Activated CD8-positive, alpha-beta memory T cell treated with anti-CD3 and anti-CD28 coated beads, Interleukin-2, amount 50 U/mL, for 24 hours (primary cell): ENCODE measurements at regions not wholly inside any gene's neighbourhood (a gene's known extent, or its start where the extent isn't known, plus 50 kb on each side); places are given as distances from the start of the nearest gene placed in this dataset.
"Not testable (repeated sequence)": the region's sequence is repeated elsewhere in the genome, so short reads cannot be mapped to it uniquely, and the experiment has no call there.

Source experiments
- DNase-seq: peaks from one replicate; pipeline ENCODE4 v3.0.0-alpha.2; 2020; ENCODE audit errors: extremely low read depth

DNA sequence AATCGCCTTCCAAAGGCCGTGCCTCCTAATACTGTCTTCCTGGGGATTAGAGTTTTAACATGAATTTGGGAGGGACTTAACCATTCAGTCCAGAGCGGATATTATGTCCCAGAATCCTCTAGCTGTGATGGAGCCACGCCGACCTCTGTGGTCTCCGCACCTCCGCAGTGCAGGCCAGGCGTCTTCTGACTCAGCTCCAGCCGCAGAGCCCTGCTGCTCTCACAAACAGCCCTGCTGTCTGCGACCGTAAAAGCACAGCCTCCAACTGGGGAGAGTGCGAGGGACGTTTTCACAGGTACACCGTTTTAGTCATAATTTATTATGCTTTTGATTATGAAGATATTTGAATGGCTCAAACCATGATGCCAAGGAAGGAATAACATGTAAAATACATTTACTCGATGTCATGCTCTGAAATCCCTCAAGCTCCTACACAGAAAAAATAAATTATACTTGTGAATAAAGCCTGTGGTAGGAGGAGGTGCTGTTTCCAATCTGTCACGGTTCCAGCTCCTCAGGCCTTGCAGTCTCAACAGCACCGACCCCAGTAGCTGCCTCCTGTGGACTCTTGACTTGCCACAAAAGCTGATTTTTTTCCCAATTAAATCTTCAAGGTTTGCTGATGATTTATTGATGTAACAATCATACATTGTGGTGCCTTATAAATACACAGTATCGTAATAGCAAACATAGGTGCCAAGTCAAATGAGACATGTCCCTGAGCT lies 353.6 kb upstream of the FRG1 start:
- not testable (repeated sequence) for DNase-seq

DNA sequence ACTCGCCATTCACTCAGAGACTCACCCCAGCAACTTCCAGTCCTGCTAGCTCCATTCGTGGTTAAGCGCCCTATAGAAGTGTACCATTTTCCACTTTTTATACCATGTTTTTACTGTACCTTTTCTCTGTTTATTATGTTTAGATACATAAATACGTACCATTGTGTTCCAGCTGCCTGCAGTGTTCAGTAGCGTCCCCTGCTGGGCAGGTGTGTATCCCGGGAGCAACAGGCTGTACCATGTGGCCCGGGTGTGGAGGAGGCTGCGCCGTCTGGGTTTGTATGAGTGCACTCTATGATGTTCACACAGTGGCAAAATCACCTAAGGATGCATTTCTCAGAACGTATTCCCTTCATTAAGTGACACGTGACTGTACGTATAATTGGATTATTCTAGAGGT lies 351.5 kb upstream of the FRG1 start:
- not testable (repeated sequence) for DNase-seq

DNA sequence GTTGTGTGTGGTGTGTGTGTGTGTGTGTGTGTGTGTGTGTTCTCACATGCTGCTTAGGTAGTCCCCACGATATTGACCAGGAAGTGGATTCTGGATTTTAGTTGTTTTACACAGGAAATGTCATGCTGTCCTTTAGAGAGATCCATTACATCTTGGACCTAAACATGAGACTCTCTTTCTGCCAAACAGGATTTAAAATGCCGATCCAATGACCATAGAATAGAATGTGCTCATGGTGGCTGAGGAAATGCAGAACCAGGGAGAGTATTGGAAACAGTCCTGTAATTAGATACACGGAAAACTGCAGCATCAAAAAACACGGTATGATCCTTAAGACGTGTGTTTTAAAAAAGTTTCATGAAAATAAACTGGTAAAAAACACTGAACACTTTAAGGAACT lies 347.8 kb upstream of the FRG1 start:
- no peak for DNase-seq

DNA sequence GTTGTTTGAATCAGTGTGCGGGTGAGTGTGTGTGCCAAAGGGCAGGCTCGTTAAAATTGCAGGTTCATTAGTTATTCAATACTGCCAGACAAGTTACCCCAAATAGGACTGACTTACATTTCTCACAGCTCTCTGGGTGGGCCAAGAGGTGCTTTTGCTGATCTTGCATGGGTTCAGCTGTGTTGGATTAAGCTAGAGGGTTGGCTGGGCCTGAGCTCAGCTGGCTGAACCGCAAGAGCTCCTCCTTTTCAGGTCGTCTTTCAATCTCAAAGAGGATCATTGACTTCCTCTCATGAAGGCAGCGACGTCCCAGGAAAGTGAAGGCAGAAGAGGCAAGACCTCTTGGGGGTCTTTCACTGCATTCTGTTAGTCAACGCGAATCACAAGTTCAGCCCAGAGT lies 343.3 kb upstream of the FRG1 start:
- no peak for DNase-seq

DNA sequence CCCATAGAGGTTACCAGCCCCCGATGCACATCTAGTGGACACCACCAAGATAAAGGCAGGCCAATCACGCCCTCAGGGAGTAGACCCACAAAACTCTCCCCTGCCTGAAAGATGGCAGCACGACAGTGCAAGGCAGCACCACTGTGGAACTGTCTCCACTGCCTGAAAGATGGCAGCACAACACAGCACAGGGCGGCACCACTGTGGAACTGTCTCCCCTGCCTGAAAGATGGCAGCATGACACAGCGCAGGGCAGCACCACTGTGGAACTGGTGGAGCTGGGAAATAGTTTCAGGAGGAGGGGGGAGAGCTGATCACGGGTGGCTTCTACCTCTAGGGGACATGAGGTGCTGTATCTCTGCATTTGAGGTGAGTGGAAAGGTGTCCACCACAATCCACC lies 340.4 kb upstream of the FRG1 start:
- no peak for DNase-seq

DNA sequence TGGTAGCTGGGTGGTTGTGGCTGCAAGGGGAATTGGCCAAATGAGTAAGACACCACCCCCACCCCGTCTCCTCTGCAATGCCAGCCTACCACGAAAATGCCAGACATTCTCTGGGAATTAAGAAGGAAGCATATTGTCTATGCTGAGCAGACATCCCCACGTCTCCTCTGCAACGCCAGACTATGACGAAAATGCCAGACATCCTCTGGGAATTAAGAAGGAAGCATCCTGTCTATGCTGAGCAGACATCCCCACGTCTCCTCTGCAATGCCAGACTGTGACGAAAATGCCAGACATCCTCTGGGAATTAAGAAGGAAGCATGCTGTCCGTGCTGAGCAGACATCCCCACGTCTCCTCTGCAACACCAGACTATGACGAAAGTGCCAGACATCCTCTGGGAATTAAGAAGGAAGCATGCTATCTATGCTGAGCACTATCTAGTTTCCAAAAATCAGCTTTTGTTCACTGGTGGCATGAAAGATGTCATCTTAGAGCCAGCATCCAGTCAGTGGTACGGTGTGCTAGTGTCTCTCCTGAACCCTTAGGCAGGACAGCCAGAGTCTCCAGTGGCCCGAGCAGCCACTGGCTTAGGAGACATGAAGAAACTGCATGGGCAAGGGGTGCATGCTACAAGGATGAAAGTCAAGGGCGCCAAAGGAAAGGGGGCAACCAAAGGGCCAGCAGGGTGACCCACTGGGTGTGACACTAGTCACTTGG lies 339.8 kb upstream of the FRG1 start:
- no peak for DNase-seq

DNA sequence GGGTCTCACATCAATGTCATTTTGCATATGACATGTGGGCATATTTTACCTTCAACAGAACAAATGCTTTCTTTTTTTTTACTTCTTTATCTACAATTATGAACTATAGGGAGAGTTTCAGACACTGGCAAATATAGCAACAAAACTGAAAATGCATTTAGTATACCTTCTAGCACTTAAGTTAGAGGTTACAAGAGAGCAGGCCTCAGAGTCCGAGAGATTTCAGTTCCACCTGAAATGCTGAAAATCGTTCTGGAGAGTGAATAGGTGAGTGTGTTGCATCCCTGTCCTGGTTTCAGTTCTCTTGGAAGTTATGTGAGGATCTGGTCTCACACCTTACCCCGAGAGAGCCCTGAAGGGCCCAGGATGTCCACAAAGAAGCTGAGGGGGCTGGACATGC lies 337.8 kb upstream of the FRG1 start:
- DNase-seq = not testable (repeated sequence)

DNA sequence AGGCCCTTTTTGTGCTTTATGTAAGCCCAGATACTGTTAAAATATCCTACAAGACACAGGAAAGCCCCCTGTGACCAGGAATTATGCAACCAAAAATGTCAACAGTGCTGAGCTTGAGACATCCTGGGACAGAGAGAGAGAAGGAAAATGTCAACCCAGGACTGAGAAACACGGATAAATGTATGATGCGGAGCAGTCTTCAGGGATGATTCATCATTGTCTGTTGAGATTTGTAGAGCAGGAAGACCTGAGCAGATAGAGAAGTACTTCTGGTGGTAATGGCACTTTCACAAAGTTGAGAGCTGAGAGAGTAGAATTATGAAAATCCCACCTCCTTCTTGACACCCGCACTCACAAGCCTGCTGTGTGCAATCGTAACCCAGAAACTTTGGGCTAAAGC lies 330.1 kb upstream of the FRG1 start:
- not testable (repeated sequence) for DNase-seq

DNA sequence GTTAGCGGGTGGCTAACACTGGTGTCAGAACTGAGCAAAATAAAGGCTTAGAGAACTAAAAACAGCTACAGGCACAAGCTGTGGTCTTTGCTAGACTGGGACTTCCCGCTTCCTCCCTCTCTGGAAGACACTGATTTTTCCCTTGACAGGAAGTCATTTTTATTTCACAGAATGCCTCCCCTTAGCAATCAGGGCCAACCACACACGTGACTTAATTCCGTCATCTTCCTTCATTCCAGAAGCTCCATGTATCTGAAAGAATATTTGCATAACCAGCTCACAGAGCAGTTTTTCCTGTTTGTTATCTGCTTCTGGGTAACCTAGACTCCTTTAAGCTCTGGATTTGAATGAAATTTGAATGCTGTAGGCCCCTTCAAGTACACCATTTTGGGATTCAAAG lies 327.5 kb upstream of the FRG1 start:
- DNase-seq = no peak

DNA sequence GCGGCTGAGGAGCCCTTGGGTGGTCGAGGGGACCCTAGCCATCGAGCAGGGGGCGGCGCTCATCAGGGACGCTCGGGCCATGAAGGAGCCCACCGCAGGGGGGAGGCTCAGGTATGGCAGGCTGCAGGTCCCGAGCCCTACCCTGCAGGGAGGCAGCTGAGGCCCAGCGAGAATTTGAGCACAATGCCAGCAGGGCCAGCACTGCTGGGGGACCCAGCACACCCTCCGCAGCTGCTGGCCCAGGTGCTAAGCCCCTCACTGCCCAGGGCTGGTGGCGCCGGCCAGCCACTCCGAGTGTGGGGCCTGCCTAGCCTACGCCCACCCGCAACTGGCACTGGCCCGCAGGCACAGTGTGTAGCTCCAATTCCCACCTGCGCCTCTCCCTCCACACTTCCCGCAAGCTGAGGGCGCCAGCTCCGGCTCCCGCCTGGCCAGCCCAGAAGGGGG lies 325.4 kb upstream of the FRG1 start:
- no peak for DNase-seq

DNA sequence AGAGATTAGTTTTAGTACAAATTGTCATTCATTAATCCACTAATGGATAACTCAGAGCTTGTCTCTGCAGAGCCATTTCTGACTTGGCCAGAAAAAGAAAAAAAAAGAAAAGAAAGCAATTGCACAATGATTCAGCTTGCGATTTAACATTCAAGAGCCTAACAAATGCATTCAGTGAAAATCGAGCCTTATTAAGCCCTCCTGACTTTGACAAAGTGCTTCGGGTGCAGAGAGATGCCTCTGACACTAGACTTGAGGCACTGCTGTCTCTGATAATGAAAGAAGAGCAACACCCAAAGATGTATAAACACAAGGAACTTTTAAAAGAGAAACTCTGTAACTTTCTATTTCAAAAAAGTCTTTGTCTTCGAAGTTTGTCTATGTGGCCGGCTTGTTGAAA lies 322.9 kb upstream of the FRG1 start:
- not testable (repeated sequence) for DNase-seq

DNA sequence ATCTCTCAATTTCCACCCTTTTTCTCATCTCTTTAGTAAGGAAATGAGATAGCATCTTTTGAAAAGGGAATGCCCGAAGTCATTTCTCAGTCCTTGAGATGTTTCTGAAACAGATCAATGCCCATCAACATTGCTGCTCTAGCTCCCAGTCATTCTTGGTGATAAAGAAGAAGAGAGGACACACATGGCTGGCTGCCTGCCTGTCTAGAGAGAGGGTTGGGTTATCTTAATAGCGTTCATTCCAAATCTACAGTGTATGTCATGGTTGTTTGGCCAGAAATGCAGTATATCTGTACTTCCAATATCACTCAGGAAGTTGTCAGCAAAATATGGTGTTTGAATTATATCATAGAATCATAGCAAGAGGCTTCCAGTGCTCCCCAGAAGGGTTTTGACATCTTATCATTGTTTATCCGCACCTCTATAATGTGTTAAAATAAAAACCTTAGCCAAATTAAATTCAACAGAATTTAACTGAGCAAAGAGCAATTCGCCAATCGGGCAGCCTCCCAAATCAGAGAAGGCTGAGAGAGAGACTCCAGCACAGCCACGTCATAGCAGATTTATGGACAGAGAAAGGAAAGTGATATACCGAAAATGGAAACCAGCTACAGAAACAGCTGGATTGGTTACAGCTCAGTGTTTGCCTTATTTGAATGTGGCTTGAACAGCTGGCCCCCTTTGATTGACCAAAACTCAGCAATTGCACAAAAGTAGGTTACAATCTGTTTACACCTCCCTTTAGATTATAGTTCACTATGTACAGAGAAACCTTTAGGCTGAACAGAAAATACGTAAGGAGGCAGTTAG lies 321.0 kb upstream of the FRG1 start:
- not testable (repeated sequence) for DNase-seq

DNA sequence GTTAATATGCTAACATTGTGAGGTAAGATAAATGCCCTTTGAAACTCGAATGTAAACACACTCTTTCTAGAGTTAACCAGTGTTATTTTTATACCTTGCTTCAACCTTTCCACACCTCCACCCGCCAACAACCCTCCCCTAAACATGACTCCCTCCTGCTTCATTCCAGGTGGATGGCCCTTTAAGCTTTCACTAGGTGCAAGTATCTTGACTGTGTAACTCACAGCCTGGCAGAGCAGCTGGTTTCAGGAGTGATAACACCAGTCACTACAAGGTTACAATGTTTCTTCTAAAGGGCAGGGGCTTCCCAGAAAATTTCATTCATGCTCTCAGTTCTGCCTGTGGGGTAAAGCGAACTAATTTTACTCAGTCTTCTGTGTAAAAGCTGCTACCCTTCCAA lies 318.1 kb upstream of the FRG1 start:
- DNase-seq = not testable (repeated sequence)

DNA sequence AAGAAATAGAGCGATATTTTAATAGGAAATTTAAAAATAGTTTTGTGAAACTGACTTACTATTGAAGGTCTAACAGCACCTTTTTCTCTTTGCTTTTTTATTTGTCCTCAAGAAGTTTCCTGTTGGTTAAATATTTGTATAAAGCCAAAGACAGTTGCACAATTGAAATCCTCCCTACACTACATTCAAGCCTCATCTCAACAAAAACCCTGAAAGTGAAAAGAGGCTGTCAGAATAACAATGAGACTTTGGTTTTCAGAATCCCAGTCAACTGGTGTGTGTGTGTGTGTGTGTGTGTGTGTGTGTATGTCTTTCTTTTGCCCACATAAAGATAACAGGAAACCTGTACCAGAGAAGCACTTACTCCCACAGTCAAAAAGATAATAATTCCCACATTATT lies 313.6 kb upstream of the FRG1 start:
- not testable (repeated sequence) for DNase-seq

DNA sequence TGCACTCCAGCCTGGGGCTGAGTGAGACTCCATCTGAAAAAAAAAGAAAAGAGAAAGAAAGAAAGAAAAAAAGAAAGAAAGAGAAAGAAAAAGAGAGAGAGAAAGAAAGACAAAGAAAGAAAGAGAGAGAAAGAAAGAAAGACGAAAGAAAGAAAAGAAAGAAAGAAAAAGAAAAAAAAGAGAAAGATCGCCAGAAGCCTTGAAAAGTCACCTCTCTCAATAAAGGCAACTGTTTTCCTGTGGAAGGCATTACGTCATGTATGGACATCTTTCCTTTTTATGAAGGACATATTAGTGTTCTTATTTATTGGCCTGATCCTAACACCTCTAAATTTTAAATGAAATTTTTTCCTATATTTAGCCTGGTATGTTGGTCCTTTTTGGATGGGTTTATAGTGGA lies 310.9 kb upstream of the FRG1 start:
- not testable (repeated sequence) for DNase-seq

DNA sequence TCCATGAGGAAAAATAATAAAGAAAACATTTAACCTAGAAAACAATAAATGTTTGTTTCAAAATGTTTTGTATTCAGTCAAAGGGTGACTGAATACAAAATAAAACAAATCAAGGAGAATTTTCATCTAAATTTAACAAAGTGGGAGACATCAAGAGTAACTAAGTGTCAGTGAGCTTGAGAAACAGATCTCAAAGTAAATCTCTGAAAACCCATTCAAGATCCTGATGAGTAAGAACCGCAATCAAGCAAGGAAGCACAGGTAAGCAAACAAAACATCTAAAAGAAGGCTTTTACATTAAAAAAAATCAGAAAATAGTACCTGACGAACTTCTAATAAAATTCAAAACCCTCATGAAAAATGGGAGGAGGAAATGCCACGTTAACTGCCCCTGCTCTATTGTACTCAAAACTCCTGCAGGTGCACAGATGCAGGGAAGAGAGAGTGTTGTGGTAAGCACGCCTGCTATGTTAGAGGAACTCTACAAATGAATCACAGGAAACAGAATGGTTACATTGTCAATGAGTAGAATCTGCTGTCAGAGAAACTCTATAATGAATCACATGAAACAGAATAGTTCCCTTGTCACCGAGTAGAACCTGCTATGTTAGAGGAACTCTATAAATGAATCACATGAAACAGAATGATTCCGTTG lies 309.6 kb upstream of the FRG1 start:
- not testable (repeated sequence) for DNase-seq

DNA sequence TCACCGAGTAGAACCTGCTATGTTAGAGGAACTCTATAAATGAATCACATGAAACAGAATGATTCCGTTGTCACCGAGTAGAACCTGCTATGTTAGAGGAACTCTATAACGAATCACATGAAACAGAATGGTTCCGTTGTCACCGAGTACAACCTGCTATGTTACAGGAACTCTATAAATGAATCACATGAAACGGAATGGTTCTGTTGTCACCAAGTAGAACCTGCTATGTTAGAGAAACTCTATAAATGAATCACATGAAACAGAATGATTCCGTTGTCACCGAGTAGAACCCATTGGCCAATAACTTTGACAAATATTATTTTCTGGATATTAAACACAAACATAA lies 309.1 kb upstream of the FRG1 start:
- DNase-seq = not testable (repeated sequence)

DNA sequence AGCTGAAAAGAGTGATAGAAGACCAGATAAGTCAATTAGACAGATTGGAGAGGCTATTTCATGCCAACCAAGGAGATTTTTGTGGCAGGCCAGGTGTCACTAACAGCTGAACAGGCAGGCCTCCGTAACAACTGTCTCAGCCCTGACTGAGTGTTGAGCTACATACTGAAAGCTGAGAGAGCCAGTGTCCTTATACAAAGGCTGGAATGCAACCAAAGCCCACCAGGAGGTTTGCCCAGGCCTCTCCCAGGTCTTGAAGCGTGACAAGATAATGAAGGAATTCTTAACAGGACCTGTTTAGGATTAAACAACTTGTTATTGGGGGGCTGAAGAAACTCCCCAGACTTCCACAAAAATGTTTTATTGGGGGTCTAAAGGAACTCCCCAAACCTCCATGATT lies 290.2 kb upstream of the FRG1 start:
- not testable (repeated sequence) for DNase-seq

DNA sequence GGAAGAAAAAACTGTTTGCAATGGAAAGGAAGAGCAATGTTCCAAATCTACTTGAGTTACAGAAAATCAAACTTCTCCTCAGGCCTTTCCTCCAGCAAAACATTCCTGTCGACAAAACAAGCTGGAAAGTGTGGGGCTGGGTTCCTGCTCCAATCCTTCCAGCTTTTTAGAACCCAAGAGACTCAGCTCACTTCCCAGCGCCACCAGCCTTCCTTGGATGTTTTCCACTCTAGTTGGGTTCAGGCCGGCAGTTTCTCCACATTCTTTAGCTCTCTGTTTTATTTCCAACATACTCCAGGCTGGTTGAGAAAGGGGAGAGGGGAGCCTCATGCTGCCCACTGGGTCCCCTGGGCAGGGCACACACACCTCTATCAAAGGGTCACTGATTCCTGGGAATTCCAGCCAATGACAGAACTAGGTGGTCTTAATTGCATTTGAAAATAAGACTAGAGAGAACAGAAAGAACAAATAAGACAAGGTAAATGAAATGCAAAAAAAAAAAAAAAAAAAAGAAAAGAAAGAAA lies 287.5 kb upstream of the FRG1 start:
- DNase-seq = not testable (repeated sequence)

DNA sequence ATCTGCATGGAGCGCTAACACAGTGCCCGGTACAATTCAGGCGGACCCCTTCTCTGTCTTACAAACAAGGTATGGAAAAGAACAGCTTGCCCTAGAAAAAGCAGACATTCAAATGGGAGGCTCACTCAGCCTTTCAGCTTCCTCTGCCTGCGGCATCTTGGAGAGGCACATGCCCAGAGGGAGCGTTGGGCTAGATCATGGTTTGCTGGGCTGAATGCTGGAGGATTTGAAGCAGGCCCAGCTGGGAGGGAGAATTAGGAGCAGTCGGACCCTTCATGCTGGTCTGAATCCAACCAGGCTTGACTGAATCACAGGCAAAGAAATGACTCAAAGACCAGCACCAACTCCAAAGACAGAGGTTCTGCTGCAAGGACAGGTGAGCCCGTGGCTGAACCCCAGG lies 286.7 kb upstream of the FRG1 start:
- not testable (repeated sequence) for DNase-seq

DNA sequence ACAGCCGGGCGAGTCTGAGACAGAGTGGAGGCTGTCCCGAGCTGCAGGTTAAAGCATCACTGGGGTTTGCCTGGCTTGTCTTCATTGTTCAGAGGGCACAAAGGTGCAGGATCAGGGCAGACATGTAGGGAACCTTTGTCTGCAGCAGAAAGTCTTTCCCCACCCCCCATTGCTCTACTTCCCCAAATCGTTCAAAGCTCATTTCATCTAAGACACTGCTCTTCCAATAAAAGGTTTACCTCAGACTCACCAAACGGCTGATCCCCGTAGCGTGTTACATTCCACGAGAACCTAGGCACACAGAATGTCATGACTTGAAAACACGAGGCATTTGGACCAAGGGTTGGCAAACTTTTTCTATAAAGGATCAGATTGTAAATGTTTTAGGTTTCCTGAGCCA lies 286.3 kb upstream of the FRG1 start:
- DNase-seq = not testable (repeated sequence)

DNA sequence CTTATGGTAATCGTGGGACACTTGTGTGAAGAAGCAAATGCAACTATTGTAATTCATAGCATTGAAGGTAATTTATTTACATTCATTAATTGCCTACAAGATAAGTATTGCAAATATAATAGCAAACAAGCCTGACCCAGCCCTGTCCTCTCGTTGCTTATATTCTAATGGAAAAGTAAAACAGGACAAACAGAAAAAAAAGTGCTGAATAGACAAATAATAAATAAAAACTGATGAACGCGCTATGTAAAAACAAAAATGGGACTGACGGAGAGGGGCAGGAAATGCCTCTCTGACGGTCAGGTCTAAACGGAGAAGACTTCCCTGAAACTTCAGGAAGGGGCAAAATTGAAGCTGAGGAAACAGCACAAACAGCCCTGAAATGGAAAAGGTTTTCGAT lies 284.9 kb upstream of the FRG1 start:
- DNase-seq = not testable (repeated sequence)
